ENCODE measurements at regions not wholly inside any gene's neighbourhood (a gene's known extent, or its start where the extent isn't known, plus 50 kb on each side); places are given as distances from the start of the nearest gene placed in this dataset.
A peak's percentile ranks its signal among the peaks of the same experiment; 100 is the strongest.
"Not testable (repeated sequence)": the region's sequence is repeated elsewhere in the genome, so short reads cannot be mapped to it uniquely, and the experiment has no call there.

DNA sequence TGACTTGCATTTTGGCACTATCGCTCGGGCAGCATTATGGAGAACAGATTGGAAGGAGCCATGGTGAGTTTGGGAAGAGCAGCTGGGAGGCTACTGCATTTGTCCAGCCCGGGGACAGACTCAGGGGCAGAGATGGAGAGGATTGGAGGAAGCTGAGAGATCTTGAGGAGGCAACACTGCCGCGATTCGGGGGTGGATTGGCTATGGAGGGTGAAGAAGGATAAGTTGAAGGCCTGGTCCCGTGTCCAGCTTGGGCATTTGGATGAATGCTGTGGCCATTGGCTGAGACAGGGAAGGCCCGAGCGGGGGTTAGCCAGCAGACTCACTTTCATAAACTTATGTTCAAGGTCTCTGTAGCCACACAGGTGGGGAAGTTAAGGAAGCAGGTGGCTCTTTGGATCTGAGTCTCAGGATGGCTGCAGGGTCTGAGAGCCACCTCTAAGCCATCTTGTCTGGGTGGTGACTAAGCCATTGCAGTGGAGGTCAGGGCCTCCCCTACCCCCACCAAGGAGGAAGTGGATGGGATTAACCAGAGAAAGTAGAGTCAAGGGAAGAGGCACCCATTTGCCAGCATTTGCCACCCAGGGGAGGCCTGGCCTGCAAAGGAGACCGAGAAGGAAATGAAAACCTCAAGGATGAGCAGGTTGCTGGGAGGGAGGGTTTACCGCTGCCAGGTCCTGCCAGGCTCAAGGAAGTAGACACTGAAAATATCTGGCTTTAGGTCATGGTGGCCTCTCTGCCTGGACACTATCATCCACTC, 144.0 kb upstream of the TLE3 start:
- no peak for DNase-seq (ENCODE audit: low read depth in 2 of 3, low spot score in 1 of 3)

- no peak for DNase-seq (ENCODE audit: low read depth in 2 of 3, low spot score in 1 of 3)
These were observed 143.2 kb upstream of the TLE3 start for GRCh38 chr15:70240820-70241430.

DNA sequence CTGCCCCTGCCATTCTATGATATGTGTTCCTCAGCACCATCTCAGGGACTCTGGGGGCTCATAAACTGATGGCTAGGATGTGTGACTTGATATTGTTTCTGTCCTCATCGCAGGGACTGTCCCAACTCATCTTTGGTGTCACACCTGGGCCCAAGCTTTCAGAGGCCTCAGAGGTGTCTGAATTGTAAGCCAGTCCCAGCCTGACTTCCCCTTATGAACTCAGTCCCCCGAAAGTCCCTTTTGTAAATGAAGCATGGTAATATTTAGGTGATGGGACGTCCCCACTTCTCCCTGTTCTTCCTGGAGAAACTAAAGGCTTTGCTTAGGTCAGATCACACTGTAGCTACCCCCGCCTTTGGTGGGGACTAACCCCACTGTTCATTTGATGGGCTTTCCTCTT, 142.4 kb upstream of the TLE3 start:
- DNase-seq (ENCODE audit: low read depth in 2 of 3, low spot score in 1 of 3), result no peak

GRCh38 chr15:70238917-70239316, 141.2 kb upstream of the TLE3 start:
- no peak for DNase-seq (ENCODE audit: low read depth in 2 of 3, low spot score in 1 of 3)

GRCh38 chr15:70237626-70238025, 139.9 kb upstream of the TLE3 start:
- no peak for DNase-seq (ENCODE audit: low read depth in 2 of 3, low spot score in 1 of 3)

GRCh38 chr15:70236341-70237086, 138.8 kb upstream of the TLE3 start:
- DNase-seq (ENCODE audit: low read depth in 2 of 3, low spot score in 1 of 3), result peak in 1 of 3 donors; percentile 21

DNA sequence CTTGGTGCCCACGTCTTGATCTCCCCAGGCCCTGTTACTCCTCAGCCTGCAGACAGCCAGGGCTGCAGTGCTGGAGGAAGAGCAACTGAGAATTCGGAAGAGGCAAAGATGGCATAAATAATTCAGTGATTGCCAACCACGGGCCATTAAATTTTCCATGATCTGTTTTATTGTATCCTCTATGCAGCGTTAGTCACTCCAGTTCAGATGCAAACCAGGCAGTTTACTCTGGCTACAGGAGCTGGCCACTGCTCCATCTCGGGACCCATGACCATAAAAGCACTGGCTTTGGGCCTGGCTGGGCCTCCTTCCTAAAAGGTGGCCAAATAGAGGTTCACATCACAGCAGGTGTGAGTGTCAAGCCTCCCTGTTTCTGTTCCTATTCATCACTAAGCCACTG, 137.6 kb upstream of the TLE3 start:
- no peak for DNase-seq (ENCODE audit: low read depth in 2 of 3, low spot score in 1 of 3)

GRCh38 chr15:70234256-70234905, 136.7 kb upstream of the TLE3 start:
- no peak for DNase-seq (ENCODE audit: low read depth in 2 of 3, low spot score in 1 of 3)

DNA sequence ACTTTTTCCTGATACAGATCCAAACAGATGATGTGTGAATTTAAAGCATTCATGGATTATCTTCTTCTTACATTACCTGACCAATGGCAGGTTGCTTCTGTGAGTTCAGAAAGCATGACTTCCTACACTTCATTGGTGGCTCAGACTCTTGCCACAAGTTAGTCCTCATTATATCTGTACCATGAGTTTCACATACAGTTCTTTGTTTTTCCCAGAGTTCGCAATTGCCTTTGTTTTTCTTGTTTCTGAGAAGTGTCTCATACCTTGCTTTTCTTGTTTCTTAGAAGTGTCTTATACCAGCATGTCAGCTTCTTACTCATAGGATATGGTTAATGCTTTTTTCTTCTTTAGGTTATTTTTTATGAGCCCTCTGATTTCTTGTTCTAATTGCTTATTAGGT, 133.8 kb upstream of the TLE3 start:
- DNase-seq (ENCODE audit: low read depth in 2 of 3, low spot score in 1 of 3), result no peak

DNA sequence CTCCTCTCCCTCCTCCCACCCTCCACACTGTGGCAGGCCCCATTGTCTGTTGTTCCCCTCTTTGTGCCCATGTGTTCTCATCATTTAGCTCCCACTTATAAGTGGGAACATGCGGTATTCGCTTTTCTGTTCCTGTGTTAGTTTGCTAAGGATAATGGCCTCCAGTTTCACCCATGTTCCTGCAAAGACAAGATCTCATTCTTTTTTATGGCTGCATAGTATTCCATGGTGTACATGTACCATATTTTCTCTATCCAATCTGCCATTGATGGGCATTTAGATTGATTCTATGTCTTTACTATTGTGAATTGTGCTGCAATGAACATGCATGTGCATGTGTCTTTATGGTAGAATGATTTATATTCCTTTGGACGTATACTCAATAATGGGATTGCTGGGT, 130.2 kb upstream of the TLE3 start:
- DNase-seq (ENCODE audit: low read depth in 2 of 3, low spot score in 1 of 3), result not testable (repeated sequence)

DNA sequence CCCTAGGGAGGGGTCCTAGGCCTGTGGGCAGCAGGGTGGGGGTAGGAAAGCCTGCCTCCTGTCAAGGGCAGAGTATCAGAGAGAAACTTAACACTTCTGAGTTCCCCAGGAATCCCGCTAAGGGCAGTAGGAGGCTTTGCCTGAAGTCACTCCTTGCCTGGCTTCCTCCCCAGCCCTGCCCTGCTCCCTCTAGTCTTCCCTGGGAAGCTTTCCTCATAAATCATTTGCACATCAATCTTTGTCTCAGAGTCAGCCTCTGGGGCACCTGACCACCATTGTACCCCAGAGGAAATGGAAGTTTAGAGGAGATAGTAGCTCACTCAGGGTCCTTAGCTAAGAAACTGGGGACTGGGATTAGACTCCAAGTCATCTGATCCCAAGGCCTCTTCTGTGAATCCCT, 129.4 kb upstream of the TLE3 start:
- no peak for DNase-seq (ENCODE audit: low read depth in 2 of 3, low spot score in 1 of 3)

DNA sequence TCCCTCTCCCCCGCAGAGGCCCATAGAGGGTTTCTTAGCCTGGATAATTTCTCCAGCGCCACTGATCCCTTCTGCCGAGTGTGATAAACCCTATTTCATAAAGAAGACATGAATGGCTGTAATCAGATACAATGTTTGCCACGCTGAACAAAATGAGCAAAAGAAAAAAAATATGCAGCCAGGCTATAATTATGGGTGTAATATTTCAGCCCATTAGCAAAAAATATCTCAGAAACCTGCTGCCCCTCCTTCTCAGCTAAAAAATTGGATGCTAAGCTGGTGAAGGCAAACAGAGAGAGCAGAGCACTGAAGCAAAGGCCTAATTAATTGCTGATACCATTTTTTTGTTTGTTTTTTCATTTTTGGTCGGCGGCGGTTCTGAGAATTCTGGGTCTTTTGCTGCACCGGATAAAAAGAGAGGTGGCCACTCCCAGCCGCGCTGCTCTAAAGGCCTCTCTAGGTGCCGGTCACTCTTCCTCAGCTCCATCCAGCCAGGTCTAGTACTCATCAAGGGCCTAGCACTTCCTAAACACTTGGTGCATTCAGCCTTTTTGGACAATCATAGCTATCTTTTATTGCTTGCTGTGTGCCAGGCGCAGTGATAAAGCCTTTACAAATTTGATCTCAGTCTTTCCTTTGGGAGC, 128.7 kb upstream of the TLE3 start:
- no peak for DNase-seq (ENCODE audit: low read depth in 2 of 3, low spot score in 1 of 3)

- DNase-seq (ENCODE audit: low read depth in 2 of 3, low spot score in 1 of 3), result no peak
These were observed 127.7 kb upstream of the TLE3 start for GRCh38 chr15:70225416-70225815.

DNA sequence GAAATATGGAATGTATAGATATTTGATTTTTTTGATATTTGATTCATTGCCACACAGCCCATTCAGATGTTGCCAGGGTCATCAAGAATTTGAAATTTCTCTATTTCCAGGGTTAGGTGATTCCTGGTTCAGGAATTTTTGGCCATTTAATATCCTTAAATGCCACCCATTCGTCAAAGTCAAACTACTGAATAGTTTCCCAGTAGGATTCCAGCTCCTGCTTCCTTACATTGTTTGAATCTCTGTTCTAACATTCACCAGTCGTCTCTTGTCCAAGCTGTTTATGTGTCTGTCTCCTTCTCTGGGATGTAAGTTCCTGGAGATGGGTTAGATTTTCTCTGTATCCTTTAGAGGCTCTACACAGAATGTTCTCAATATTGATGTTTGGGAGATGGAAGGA, 124.9 kb upstream of the TLE3 start:
- no peak for DNase-seq (ENCODE audit: low read depth in 2 of 3, low spot score in 1 of 3)

DNA sequence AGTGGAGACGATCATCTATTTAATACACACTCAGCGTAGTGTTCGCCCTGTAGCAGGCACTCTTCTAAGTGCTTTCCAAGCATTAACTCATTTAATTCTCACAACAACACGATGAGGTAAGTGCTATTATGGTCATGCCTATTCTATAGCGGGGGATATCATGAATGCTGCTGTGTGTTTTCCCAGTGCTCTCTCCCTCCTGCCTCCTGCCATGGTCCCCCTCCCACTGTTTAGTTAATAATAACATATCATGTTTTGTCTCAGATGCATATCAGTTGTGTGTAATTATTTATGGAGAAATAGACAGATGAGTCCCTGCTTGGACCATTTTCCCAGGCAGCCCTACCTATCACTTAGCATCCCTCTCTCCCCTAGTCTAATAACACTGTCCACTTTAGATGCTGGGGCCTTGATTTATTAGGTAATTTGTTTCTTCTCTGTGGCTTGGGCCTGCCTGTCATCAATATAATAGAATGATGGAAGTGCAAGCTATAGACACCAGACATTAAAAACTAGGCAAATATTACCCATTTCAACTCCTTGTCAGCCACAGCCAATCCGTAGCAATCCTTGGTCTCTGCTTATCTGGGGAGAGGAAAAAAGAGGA, 122.9 kb upstream of the TLE3 start:
- no peak for DNase-seq (ENCODE audit: low read depth in 2 of 3, low spot score in 1 of 3)

- no peak for DNase-seq (ENCODE audit: low read depth in 2 of 3, low spot score in 1 of 3)
These were observed 122.2 kb upstream of the TLE3 start for GRCh38 chr15:70219966-70220365.

- no peak for DNase-seq (ENCODE audit: low read depth in 2 of 3, low spot score in 1 of 3)
These were observed 121.7 kb upstream of the TLE3 start for GRCh38 chr15:70219256-70219895.

DNA sequence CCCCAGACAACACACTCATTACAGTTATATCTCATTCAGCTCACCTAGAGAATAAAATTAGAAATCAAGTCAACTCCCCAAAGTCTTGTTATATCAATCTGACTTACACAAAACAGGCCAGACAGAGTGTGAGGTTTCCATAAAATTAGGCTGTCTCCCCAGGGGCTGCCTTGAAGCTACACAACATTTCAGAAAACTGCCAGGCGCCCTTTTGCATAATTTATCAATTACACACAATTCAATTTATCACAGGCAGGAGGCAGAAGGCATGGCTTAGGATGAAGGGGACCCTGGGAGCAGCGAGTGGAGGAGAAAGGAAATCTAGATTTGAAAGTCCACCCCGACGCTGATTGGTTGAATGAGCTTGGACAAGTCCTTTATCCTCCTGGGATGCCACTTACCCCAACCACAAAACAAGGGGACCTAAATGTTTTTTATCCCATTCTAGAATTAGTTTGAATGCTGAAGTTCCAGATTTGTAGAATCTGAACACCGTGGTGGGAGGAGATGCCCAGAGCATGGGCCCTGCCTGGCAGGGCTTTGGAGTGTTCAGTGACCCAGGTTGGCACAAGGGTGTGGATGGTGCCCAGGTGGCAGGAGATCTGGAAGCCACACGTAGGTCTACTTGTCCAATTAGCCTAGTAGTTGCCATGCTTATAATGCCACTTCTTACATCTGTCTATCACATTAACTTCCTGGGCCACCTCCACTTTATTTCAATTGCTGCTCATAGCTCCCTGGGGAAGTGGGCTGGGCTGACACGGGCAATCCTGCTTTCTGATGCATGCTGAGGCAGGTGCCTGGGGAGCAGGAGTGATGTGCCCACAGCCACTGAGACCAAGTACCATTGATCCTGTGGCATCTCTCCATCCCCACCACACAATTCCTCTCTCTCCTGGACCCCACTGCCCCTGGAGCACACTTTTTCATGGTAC, 119.8 kb upstream of the TLE3 start:
- no peak for DNase-seq (ENCODE audit: low read depth in 2 of 3, low spot score in 1 of 3)

DNA sequence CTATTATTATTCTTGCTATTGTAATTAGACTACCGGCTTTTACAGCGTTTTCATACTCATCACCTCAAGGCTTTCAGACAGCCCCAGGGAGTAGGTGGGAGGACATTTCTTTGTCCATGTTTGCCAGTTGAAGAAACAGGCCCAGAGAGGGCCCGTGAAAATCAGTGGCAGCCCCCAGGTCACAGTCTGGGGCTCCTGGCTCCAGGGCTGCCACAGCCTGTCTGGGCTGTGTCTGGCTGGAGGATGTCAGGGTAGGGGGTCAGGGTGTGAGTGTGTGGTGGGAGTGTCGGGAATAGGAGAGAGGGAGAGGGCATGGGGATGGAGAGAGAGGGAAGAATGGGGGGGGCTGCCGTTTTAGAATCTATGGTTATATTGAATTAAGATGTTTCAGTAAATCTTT, 118.2 kb upstream of the TLE3 start:
- DNase-seq (ENCODE audit: low read depth in 2 of 3, low spot score in 1 of 3), result no peak

Data from stimulated activated CD4-positive, alpha-beta T cell treated with anti-CD3 and anti-CD28 coated beads, Interleukin-12 subunit alpha, Interleukin-12 subunit beta, amount 100 ng/mL, for 48 hours (primary cell).